ENCODE measurements at regions not wholly inside any gene's neighbourhood (a gene's known extent, or its start where the extent isn't known, plus 50 kb on each side); places are given as distances from the start of the nearest gene placed in this dataset.
A peak's percentile ranks its signal among the peaks of the same experiment; 100 is the strongest.

DNA sequence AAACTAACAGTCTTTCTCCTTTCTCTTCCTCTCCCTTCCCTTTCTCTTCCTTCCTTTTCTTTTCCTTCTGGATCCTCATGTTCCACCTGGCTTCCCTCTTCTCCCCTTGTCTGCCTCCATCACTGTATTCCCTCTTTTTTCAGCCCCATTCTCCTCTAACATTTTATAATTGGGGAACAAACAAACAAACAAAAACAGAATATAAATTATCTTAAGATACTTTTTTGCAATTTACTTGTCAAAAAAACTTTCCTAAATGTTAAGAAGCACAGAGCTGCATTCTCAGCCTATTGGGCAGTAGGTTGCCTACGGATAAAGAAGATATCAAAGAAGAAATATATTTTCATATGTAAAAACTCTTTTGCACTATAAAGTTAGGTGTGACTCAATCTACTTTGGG, 1382.2 kb upstream of the MIR17HG start:
- Mint-ChIP-seq H3K4me3 (no peak overlapping the region), H3K36me3 (ENCODE audit: low read depth) (no peaks in the 10 kb centered on the region), H3K27ac (no peak overlapping the region), H3K27me3 (ENCODE audit: low read depth, poor library complexity) (no peaks in the 10 kb centered on the region), H3K9me3 (no peaks in the 10 kb centered on the region), H3K4me1 (peaks cover 26% of the 10 kb centered on the region)
- TF ChIP-seq, protein P1, sequence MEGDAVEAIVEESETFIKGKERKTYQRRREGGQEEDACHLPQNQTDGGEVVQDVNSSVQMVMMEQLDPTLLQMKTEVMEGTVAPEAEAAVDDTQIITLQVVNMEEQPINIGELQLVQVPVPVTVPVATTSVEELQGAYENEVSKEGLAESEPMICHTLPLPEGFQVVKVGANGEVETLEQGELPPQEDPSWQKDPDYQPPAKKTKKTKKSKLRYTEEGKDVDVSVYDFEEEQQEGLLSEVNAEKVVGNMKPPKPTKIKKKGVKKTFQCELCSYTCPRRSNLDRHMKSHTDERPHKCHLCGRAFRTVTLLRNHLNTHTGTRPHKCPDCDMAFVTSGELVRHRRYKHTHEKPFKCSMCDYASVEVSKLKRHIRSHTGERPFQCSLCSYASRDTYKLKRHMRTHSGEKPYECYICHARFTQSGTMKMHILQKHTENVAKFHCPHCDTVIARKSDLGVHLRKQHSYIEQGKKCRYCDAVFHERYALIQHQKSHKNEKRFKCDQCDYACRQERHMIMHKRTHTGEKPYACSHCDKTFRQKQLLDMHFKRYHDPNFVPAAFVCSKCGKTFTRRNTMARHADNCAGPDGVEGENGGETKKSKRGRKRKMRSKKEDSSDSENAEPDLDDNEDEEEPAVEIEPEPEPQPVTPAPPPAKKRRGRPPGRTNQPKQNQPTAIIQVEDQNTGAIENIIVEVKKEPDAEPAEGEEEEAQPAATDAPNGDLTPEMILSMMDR (IDR thresholded peaks at IDR 0.05): no peak
- no peak for DNase-seq

DNA sequence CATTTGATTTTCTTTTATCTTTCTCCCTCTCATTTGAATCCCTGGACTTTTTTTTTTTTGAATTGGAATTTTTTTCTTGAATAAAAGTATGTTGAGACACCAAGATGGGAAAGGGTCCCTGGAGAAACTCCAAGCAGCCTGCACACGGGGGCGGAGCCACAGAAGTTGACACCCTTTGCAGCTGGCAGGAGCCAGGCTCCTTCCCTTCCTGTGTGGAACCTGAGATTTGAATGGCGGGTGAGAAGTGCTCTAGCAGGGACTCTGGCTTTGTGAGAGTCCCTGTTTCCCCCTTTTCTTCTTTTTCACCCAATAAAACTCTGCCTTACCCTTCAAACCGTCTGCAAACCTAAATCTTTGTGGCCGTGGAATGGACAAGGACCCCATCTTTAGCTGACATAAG, 1381.0 kb upstream of the MIR17HG start:
- Mint-ChIP-seq H3K36me3 (ENCODE audit: low read depth) (no peaks in the 10 kb centered on the region), H3K9me3 (no peaks in the 10 kb centered on the region), H3K4me3 (no peak overlapping the region), H3K4me1 (peaks cover 22% of the 10 kb centered on the region), H3K27me3 (ENCODE audit: low read depth, poor library complexity) (no peaks in the 10 kb centered on the region), H3K27ac (no peak overlapping the region)
- TF ChIP-seq, protein P1 (IDR thresholded peaks at IDR 0.05): no peak
- DNase-seq: peak; percentile 3

DNA sequence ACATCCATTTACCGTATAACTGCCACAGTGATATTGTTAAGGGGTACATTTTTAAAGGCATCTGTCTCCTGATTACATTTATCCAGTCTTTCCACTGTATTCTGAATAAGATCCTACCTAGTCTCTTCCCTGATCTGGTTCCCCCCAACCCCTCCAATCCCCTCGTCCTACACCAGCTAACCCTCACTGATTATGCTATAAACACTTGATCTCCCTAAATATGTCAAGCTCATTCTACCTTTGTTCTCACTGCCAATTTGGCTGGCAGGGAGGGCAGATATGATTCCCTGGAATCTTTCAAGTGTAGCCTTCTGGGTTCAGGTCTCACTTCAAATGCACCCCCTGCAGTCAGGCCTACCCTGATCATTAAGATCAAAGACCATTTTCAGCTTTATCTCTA, 1379.8 kb upstream of the MIR17HG start:
- H3K4me3 Mint-ChIP-seq: no peak overlapping the region
- DNase-seq: no peak
- TF ChIP-seq, protein P1 (IDR thresholded peaks at IDR 0.05): no peak
- H3K9me3 Mint-ChIP-seq: no peaks in the 10 kb centered on the region
- peaks cover 22% of the 10 kb centered on the region for H3K4me1 Mint-ChIP-seq
- no peaks in the 10 kb centered on the region for H3K36me3 Mint-ChIP-seq (ENCODE audit: low read depth)
- H3K27me3 Mint-ChIP-seq (ENCODE audit: low read depth, poor library complexity): no peaks in the 10 kb centered on the region
- H3K27ac Mint-ChIP-seq: peak overlapping the region; percentile 77

DNA sequence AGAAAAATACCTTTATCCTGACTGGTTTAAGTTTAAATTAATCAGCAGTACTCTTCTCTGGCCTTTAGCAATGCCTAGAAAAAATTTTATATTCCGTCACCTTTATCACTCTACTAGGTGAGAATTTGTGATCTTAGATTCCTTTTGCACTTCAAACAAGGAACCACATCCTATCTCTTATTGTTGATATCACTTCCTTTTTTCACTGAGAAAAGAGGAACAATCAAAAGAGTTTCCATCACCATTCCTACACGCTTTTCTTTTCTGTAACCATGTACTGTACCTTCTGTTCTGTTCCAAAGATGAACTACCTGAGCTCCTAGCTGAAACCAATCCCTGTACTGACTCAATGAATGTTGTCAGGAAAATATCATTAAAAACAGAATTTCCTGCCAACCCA, 1379.0 kb upstream of the MIR17HG start:
- Mint-ChIP-seq H3K4me3 (no peak overlapping the region), H3K27me3 (ENCODE audit: low read depth, poor library complexity) (no peaks in the 10 kb centered on the region), H3K9me3 (no peaks in the 10 kb centered on the region), H3K4me1 (peaks cover 21% of the 10 kb centered on the region), H3K36me3 (ENCODE audit: low read depth) (no peaks in the 10 kb centered on the region), H3K27ac (no peak overlapping the region)
- TF ChIP-seq, protein P1 (IDR thresholded peaks at IDR 0.05): no peak
- no peak for DNase-seq

DNA sequence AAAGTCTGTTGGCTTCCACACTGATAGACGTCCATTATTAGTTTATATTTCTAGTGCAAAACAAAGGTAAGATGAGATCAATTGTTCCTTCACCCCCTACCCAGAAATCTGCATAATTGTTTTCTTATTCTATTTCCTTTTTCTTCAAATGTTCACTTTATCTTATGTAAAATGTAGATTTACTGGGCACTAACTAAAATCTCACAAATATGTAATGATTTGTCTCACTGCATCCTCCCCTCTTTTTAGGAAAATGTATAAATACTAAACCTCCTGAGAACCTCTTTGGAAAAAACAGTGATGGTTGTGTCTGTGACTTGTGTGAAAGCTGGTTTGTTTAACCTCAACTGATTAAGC, 1377.2 kb upstream of the MIR17HG start:
- TF ChIP-seq, protein P1 (IDR thresholded peaks at IDR 0.05): no peak
- Mint-ChIP-seq H3K4me1 (peaks cover 14% of the 10 kb centered on the region), H3K36me3 (ENCODE audit: low read depth) (no peaks in the 10 kb centered on the region), H3K27ac (no peak overlapping the region), H3K27me3 (ENCODE audit: low read depth, poor library complexity) (no peaks in the 10 kb centered on the region), H3K4me3 (no peak overlapping the region), H3K9me3 (no peaks in the 10 kb centered on the region)
- DNase-seq: no peak

DNA sequence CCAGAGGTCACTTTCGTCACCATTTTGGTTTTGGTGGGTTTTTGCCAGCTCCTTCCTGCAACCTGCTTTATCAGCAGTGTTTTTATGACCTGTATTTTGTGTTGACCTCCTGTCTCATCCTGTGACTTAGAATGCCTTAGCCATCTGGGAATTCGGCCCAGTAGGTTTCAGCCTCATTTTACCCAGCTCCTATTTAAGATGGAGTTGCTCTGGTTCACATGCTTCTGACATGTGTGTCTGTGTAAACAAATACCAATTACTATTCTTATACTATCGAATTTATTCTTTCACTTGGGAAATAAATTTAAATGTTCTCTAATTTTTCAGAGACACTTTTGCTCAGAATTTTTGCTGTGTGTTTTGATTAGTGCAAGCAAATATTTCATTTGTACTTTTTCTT, 1370.3 kb upstream of the MIR17HG start:
- TF ChIP-seq, protein P1 (IDR thresholded peaks at IDR 0.05): no peak

More for the DNA sequence above, 1370.3 kb upstream of the MIR17HG start:
- Mint-ChIP-seq H3K4me3 (no peak overlapping the region), H3K4me1 (peaks cover 4% of the 10 kb centered on the region), H3K9me3 (no peaks in the 10 kb centered on the region), H3K27me3 (ENCODE audit: low read depth, poor library complexity) (no peaks in the 10 kb centered on the region), H3K36me3 (ENCODE audit: low read depth) (no peaks in the 10 kb centered on the region), H3K27ac (no peak overlapping the region)
- DNase-seq: no peak
